H1 (cell line): ENCODE measurements at regions not wholly inside any gene's neighbourhood (a gene's known extent, or its start where the extent isn't known, plus 50 kb on each side); places are given as distances from the start of the nearest gene placed in this dataset.
"Not testable (repeated sequence)": the region's sequence is repeated elsewhere in the genome, so short reads cannot be mapped to it uniquely, and the experiment has no call there.

Source experiments
- CTCF ChIA-PET: fragments of 300-600 bp; sonication (Branson Sonifier 250); formaldehyde crosslinking; loops from one replicate; lab custom pipeline; 2021; ENCODE audit not compliant: partially characterized antibody; lab: Charles Lee
- POLR2A ChIA-PET: fragments of 300-600 bp; sonication (Branson Sonifier 250); formaldehyde crosslinking; loops from one replicate; lab custom pipeline; 2021; ENCODE audit warnings: inconsistent platforms; ENCODE audit not compliant: partially characterized antibody; lab: Charles Lee
- DNase-seq, 2 experiments: peaks; one replicate each; pipeline versions ENCODE4 v3.0.0 to v3.0.0-alpha.2; 2010 to 2022; ENCODE audit warnings: low spot score in 2 of 2, low read depth in 1 of 2, mixed read lengths in 1 of 2
- FAIRE-seq: peaks from 2 replicates; lab custom pipeline; 2011; peaks lifted over from hg19 to GRCh38; lab: Jason Lieb, UNC
- H2AFZ ChIP-seq: 2 replicates; pipeline ENCODE4 v1.8.1; 2012; ENCODE audit warnings: low read length, inconsistent platforms
- H2AK5ac ChIP-seq: 2 replicates; pipeline ENCODE4 v1.6.1; 2013; ENCODE audit warnings: low read depth, low read length
- H2BK120ac ChIP-seq: replicated peaks from 2 replicates; pipeline ENCODE3; 2013; ENCODE audit warnings: low read depth, low read length, inconsistent platforms
- H2BK12ac ChIP-seq: 2 replicates; pipeline ENCODE4 v1.6.1; 2013; ENCODE audit warnings: low read depth, low read length
- H2BK15ac ChIP-seq: 2 replicates; pipeline ENCODE4 v1.6.1; 2013; ENCODE audit warnings: low read length
- H2BK20ac ChIP-seq: 2 replicates; pipeline ENCODE4 v1.6.1; 2013; ENCODE audit warnings: low read length
- H2BK5ac ChIP-seq: 2 replicates; pipeline ENCODE4 v1.6.1; 2013; ENCODE audit warnings: low read depth, low read length
- H3K14ac ChIP-seq: 2 replicates; pipeline ENCODE4 v1.6.1; 2013; ENCODE audit warnings: inconsistent platforms; ENCODE audit not compliant: insufficient read length
- H3K18ac ChIP-seq: 2 replicates; pipeline ENCODE4 v1.6.1; 2013; ENCODE audit warnings: low read length; ENCODE audit errors: extremely low read depth
- H3K23ac ChIP-seq: 2 replicates; pipeline ENCODE4 v1.6.1; 2013; ENCODE audit warnings: inconsistent platforms; ENCODE audit not compliant: insufficient read length
- H3K23me2 ChIP-seq: 2 replicates; pipeline ENCODE4 v1.6.1; 2013; ENCODE audit warnings: low read depth, low read length
- H3K27ac ChIP-seq: 2 replicates; pipeline ENCODE4 v1.6.1; 2011; ENCODE audit warnings: low read depth, low read length, inconsistent platforms
- H3K27me3 ChIP-seq, 4 experiments: replicated peaks in 1 of 4; 1 replicate in 1 of 4; 2 replicates in 3 of 4; pipeline versions ENCODE4 v1.6.1 to v1.8.1; 2011 to 2013; ENCODE audit warnings: low read length in 3 of 4, mild to moderate bottlenecking in 3 of 4, inconsistent platforms in 2 of 4, mixed read lengths in 2 of 4, moderate library complexity in 1 of 4; ENCODE audit not compliant: control insufficient read depth in 3 of 4, insufficient read depth in 3 of 4; ENCODE audit errors: extremely low read depth in 1 of 4
- H3K36me3 ChIP-seq, 4 experiments: 2 replicates each; pipeline versions ENCODE4 v1.6.1 to v1.8.1; 2011 to 2013; ENCODE audit warnings: mild to moderate bottlenecking in 4 of 4, low read length in 3 of 4, moderate library complexity in 2 of 4, control low read depth in 1 of 4, inconsistent platforms in 1 of 4; ENCODE audit not compliant: insufficient read depth in 4 of 4, control insufficient read depth in 2 of 4
- H3K4ac ChIP-seq: replicated peaks from 2 replicates; pipeline ENCODE3; 2013; ENCODE audit warnings: low read length, low read depth, mixed read lengths, inconsistent platforms; ENCODE audit not compliant: insufficient read length
- H3K4me1 ChIP-seq, 4 experiments: replicated peaks in 1 of 4; 1 replicate in 1 of 4; 2 replicates in 3 of 4; pipeline versions ENCODE4 v1.6.1 to v1.8.1; 2011 to 2013; ENCODE audit warnings: low read length in 3 of 4, inconsistent platforms in 2 of 4, mixed read lengths in 1 of 4; ENCODE audit not compliant: insufficient read depth in 4 of 4, control insufficient read depth in 3 of 4
- H3K4me2 ChIP-seq, 2 experiments: 2 replicates each; pipeline versions ENCODE4 v1.6.1 to v1.8.1; 2011 to 2013; ENCODE audit warnings: low read depth in 2 of 2, low read length in 2 of 2, control low read depth in 1 of 2, inconsistent platforms in 1 of 2, mild to moderate bottlenecking in 1 of 2; ENCODE audit not compliant: insufficient read depth in 1 of 2
- H3K4me3 ChIP-seq, 4 experiments: fragments of 200-600, 300-600 bp in 1 of 4; sonication (generic), shearing (Covaris generic), sonication (Bioruptor Twin) in 1 of 4; 2 replicates each; pipeline versions ENCODE4 v1.5.1 to v1.8.1; 2011 to 2016; ENCODE audit warnings: low read length in 4 of 4, low read depth in 3 of 4, control low read depth in 2 of 4, inconsistent platforms in 2 of 4, mild to moderate bottlenecking in 2 of 4, mixed read lengths in 1 of 4, moderate library complexity in 1 of 4; ENCODE audit not compliant: insufficient read depth in 2 of 4; ENCODE audit errors: extremely low read depth in 1 of 4
- H3K56ac ChIP-seq: replicated peaks from 2 replicates; pipeline ENCODE3; 2013; ENCODE audit warnings: low read depth, mild to moderate bottlenecking, mixed read lengths, low read length, inconsistent platforms; ENCODE audit not compliant: insufficient read length
- H3K79me1 ChIP-seq: 2 replicates; pipeline ENCODE4 v1.6.1; 2013; ENCODE audit warnings: low read depth, low read length, control low read depth
- H3K79me2 ChIP-seq, 2 experiments: 2 replicates each; pipeline versions ENCODE4 v1.6.1 to v1.8.1; 2012 to 2013; ENCODE audit warnings: low read length in 2 of 2, mild to moderate bottlenecking in 2 of 2, inconsistent platforms in 1 of 2; ENCODE audit not compliant: insufficient read depth in 2 of 2, control insufficient read depth in 1 of 2
- H3K9ac ChIP-seq, 4 experiments: replicated peaks in 1 of 4; 1 replicate in 1 of 4; 2 replicates in 3 of 4; pipeline versions ENCODE4 v1.6.1 to v1.8.1; 2011 to 2013; ENCODE audit warnings: low read depth in 3 of 4, low read length in 3 of 4, control low read depth in 2 of 4, mild to moderate bottlenecking in 2 of 4, moderate library complexity in 2 of 4, inconsistent platforms in 1 of 4; ENCODE audit errors: extremely low read depth in 1 of 4
- H3K9me3 ChIP-seq, 2 experiments: 2 replicates each; pipeline versions ENCODE4 v1.6.1 to v1.8.1; 2012 to 2013; ENCODE audit warnings: mild to moderate bottlenecking in 2 of 2, moderate library complexity in 2 of 2, control low read depth in 1 of 2, inconsistent platforms in 1 of 2, low read depth in 1 of 2, low read length in 1 of 2, mixed read lengths in 1 of 2; ENCODE audit not compliant: insufficient read depth in 2 of 2
- H4K20me1 ChIP-seq, 2 experiments: replicated peaks in 1 of 2; 2 replicates each; pipeline versions ENCODE3 to v1.8.1; 2011 to 2013; ENCODE audit warnings: inconsistent platforms in 2 of 2, low read length in 2 of 2, mild to moderate bottlenecking in 1 of 2; ENCODE audit not compliant: insufficient read depth in 2 of 2, control insufficient read depth in 1 of 2
- H4K5ac ChIP-seq: 2 replicates; pipeline ENCODE4 v1.6.1; 2013; ENCODE audit warnings: low read length, low read depth, mixed read lengths, inconsistent platforms; ENCODE audit not compliant: insufficient read length
- H4K8ac ChIP-seq: 2 replicates; pipeline ENCODE4 v1.8.0; 2013; ENCODE audit warnings: mild to moderate bottlenecking, moderate library complexity, low read length, inconsistent platforms; ENCODE audit not compliant: insufficient read depth; ENCODE audit errors: extremely low read depth
- H4K91ac ChIP-seq: replicated peaks from 2 replicates; pipeline ENCODE3; 2013; ENCODE audit warnings: low read length, mixed read lengths, inconsistent platforms; ENCODE audit not compliant: insufficient read length
- WGBS, 2 experiments: shearing (Covaris generic) in 1 of 2; methylation state at CpG; one replicate each; pipeline versions ENCODE4 v1.1.6 to v1.1.7; 2013 to 2015; ENCODE audit warnings: low lambda C conversion rate in 2 of 2, mixed read lengths in 2 of 2, inconsistent platforms in 1 of 2, low coverage in 1 of 2, missing lambda C conversion rate in 1 of 2; ENCODE audit not compliant: insufficient replicate concordance in 2 of 2, insufficient coverage in 1 of 2, insufficient read length in 1 of 2; ENCODE audit errors: extremely low coverage in 1 of 2, missing lambda C conversion rate in 1 of 2; 5-methylcytosine and 5-hydroxymethylcytosine counted together

DNA sequence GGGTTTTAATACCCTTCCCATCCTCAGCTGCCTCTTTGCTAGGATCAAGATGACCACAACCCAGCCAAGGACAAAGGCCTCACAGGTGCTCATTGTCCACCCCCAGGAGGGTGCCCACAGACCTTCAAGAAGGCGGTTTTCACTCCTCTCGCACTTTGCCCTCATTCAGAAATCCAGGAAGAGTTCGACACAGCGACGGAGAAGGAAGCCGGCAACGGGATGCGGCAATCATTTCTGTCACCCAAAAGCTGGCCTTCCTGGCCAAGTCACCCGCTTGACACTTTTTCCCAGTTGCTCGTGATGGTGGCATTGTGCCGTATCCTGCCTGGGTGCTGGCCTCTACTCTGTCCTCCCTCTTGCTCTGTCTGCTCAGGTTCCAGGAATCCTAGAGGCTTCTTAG, 293.0 kb upstream of the ZNF337 start:
- H2AK5ac ChIP-seq, H2BK15ac ChIP-seq, H3K4me1 ChIP-seq, H3K14ac ChIP-seq, H2BK120ac ChIP-seq, H3K18ac ChIP-seq, POLR2A ChIA-PET, H3K27ac ChIP-seq, H4K20me1 ChIP-seq, H3K4ac ChIP-seq, H3K4me2 ChIP-seq, H3K79me2 ChIP-seq, DNase-seq, H3K4me3 ChIP-seq, H3K36me3 ChIP-seq, H2BK12ac ChIP-seq, H2AFZ ChIP-seq, FAIRE-seq, H4K8ac ChIP-seq, H2BK5ac ChIP-seq, H4K5ac ChIP-seq, H3K9ac ChIP-seq, H4K91ac ChIP-seq, H2BK20ac ChIP-seq, H3K23me2 ChIP-seq, H3K56ac ChIP-seq, H3K79me1 ChIP-seq, H3K23ac ChIP-seq, CTCF ChIA-PET, H3K27me3 ChIP-seq: not testable (repeated sequence)
- peaks cover 0 to 36% of the 10 kb centered on the region in 2 experiments; a peak in 2 of 4 replicates for H3K9me3 ChIP-seq
- WGBS, 2 experiments, result 92% methylated on average over 8 of the region's 11 CpGs; no CpG with 5 or more reads in 1 of the 2 experiments
